A673 (cell line): ENCODE measurements at regions not wholly inside any gene's neighbourhood (a gene's known extent, or its start where the extent isn't known, plus 50 kb on each side); places are given as distances from the start of the nearest gene placed in this dataset.

Source experiments
- BruUV-seq: library from RNA; stranded (reverse); fragments of 400-500 nt; replicated peaks from 2 replicates; lab custom pipeline; 2021; lab: Mats Ljungman, UMichigan
- CTCF ChIA-PET: fragments of 300-600 bp; sonication (Branson Sonifier 250); formaldehyde crosslinking; loops from one replicate; lab custom pipeline; 2022; ENCODE audit warnings: antibody characterized with exemption; lab: Charles Lee
- POLR2A ChIA-PET: fragments of 300-600 bp; sonication (Branson Sonifier 250); formaldehyde crosslinking; loops from one replicate; lab custom pipeline; 2022; ENCODE audit warnings: antibody characterized with exemption; ENCODE audit not compliant: low non-redundant PET; lab: Charles Lee
- DNase-seq: peaks from one replicate; pipeline ENCODE4 v3.0.0-alpha.2; 2015; ENCODE audit warnings: low spot score
- H3K27ac ChIP-seq: fragments of 200-600 bp; sonication (generic); 2 replicates; pipeline ENCODE4 v1.5.1; 2016; ENCODE audit warnings: mixed run types, low read depth, mild to moderate bottlenecking, mixed read lengths, antibody characterized with exemption, low read length; ENCODE audit not compliant: poor library complexity, severe bottlenecking
- H3K27me3 ChIP-seq: fragments of 200-600 bp; sonication (generic); replicated peaks from 2 replicates; pipeline ENCODE4 v1.6.1; 2017; ENCODE audit warnings: mixed run types, low read depth, mild to moderate bottlenecking, mixed read lengths, antibody characterized with exemption, low read length; ENCODE audit not compliant: insufficient read depth, poor library complexity
- H3K36me3 ChIP-seq: fragments of 200-600 bp; sonication (generic); 2 replicates; pipeline ENCODE4 v1.6.1; 2016; ENCODE audit warnings: mixed run types, mild to moderate bottlenecking, mixed read lengths, antibody characterized with exemption, low read length; ENCODE audit not compliant: insufficient read depth, poor library complexity, severe bottlenecking
- H3K4me1 ChIP-seq: fragments of 200-600 bp; sonication (generic); 2 replicates; pipeline ENCODE4 v1.6.1; 2017; ENCODE audit warnings: mixed run types, mild to moderate bottlenecking, mixed read lengths, antibody characterized with exemption, low read length; ENCODE audit not compliant: insufficient read depth, poor library complexity, severe bottlenecking
- H3K4me3 ChIP-seq: fragments of 200-600 bp; sonication (generic); 2 replicates; pipeline ENCODE4 v1.5.1; 2016; ENCODE audit warnings: low read depth, mixed run types, mild to moderate bottlenecking, mixed read lengths, low read length; ENCODE audit not compliant: poor library complexity, severe bottlenecking
- H3K9me3 ChIP-seq: fragments of 200-600 bp; sonication (generic); 2 replicates; pipeline ENCODE4 v1.6.1; 2016; ENCODE audit warnings: mixed run types, low read depth, mild to moderate bottlenecking, mixed read lengths, antibody characterized with exemption, low read length; ENCODE audit not compliant: poor library complexity, severe bottlenecking
- EZH2 ChIP-seq: fragments of 200-600 bp; sonication (generic); IDR thresholded peaks from 2 replicates; pipeline ENCODE4 v1.6.1; 2017; ENCODE audit warnings: borderline replicate concordance, low read depth, mild to moderate bottlenecking, mixed read lengths, antibody characterized with exemption, low read length; ENCODE audit not compliant: poor library complexity, severe bottlenecking
- intact Hi-C: fragments of 100-400 bp; cut with micrococcal nuclease; formaldehyde crosslinking; loops from one replicate; pipeline ENCODE4 v1.10.0; 2022; ENCODE audit not compliant: unreplicated experiment
- TF ChIP-seq, protein P1 (sequence below): fragments of 300-800, 200-600 bp; sonication (generic); conservative IDR thresholded peaks from 2 replicates; pipeline ENCODE4 v1.5.1; 2017; ENCODE audit warnings: low read depth, mild to moderate bottlenecking, antibody characterized with exemption, low read length, moderate library complexity, mixed read lengths

DNA sequence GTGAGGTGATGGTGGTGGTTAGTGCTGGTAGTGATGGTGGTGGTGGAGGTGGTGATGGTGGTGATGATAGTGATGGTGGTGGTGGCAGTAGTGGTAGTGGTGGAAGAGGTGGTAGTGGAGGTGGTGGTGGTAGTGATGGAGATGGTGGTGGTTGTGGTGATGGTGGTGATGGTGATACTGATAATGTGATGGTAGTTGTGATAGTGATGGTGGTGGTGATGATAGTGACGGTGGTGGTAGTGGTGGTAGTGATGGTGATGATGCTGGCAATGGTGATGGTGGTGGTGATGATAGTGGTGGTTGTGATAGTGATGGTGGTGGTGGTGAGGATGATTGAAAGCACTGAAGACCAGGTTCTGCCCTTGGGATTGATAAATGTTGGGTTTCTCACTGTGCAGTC lies 85.2 kb upstream of the SLC1A3 start:
- Histone ChIP-seq H3K27ac (no peak overlapping the region), H3K9me3 (no peaks in the 10 kb centered on the region), H3K36me3 (no peaks in the 10 kb centered on the region), H3K4me1 (no peaks in the 10 kb centered on the region), H3K27me3 (no peaks in the 10 kb centered on the region), H3K4me3 (no peak overlapping the region)
- TF ChIP-seq, protein P1, sequence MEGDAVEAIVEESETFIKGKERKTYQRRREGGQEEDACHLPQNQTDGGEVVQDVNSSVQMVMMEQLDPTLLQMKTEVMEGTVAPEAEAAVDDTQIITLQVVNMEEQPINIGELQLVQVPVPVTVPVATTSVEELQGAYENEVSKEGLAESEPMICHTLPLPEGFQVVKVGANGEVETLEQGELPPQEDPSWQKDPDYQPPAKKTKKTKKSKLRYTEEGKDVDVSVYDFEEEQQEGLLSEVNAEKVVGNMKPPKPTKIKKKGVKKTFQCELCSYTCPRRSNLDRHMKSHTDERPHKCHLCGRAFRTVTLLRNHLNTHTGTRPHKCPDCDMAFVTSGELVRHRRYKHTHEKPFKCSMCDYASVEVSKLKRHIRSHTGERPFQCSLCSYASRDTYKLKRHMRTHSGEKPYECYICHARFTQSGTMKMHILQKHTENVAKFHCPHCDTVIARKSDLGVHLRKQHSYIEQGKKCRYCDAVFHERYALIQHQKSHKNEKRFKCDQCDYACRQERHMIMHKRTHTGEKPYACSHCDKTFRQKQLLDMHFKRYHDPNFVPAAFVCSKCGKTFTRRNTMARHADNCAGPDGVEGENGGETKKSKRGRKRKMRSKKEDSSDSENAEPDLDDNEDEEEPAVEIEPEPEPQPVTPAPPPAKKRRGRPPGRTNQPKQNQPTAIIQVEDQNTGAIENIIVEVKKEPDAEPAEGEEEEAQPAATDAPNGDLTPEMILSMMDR = no peak
- TF ChIP-seq EZH2 = no peak
- ChIA-PET CTCF (no interaction called here), POLR2A (no interaction called here)
- intact Hi-C loops = no loop called here
- DNase-seq = no peak
- no TSS peak for BruUV-seq

DNA sequence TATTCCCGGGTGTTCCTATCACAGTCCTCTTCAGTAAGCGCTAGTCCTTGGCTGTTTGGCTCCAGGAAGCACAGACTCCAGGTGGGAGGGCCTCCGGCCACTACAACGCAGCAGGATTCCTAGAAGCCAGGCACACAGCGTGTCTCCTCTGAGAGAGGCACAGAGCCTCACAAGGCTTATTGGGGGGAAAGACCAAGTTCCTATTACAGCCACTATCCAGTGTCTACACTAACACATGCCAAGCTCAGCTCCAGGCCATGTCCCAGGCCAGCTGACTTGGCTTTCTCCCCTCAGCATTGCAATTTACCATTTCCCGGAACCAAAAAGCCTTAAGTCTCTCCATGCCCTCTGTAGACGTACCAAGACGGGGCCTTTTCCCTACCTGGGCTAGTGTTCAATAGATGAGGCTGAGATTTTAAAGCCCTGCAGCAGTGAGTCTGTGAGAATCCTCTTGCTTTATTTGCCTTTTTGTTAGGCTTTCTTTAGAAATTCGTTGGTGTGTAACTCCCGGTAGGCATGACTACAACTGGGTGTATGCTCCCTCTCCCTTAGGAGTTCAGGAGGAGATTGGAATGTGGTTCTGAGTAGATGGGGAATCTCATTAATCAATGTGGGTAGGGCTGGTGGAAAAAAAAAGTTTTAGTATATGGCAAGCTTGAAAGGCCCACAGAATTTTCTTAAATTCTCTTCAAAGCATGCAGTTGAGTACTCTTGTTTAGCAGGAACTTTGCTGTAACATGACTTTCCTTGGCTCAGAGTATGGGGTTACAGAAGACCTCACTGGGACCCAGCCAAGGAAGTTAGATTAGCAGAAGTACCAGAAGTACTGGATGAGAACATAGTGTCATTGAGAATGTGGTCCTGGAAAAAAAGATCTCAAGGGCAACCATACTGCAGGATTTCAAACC lies 84.3 kb upstream of the SLC1A3 start:
- CTCF ChIA-PET = no interaction called here
- intact Hi-C loops = no loop called here
- no peaks in the 10 kb centered on the region for H3K9me3 ChIP-seq
- no peak overlapping the region for H3K27ac ChIP-seq
- H3K36me3 ChIP-seq = no peaks in the 10 kb centered on the region
- H3K27me3 ChIP-seq = no peaks in the 10 kb centered on the region
- TF ChIP-seq EZH2 = no peak
- TF ChIP-seq, protein P1 = no peak
- BruUV-seq = no TSS peak
- H3K4me1 ChIP-seq = no peaks in the 10 kb centered on the region
- H3K4me3 ChIP-seq = no peak overlapping the region
- DNase-seq = no peak
- POLR2A ChIA-PET = no interaction called here

DNA sequence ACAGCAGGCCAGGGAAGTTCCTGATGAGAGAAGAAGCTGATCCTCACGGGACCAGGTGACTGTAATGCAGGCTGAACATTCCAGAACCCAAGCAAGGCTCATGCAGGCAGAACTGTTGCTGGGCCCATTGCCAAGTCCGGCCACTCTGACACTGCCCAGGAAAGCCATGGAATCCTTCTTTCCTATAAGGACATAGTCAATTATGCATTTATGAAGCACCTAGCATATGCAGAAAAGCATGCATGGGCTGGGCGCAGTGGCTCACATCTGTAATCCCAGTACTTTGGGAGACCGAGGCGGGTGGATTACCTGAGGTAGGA lies 83.7 kb upstream of the SLC1A3 start:
- BruUV-seq = no TSS peak
- H3K9me3 ChIP-seq = no peaks in the 10 kb centered on the region
- H3K27ac ChIP-seq = no peak overlapping the region
- intact Hi-C loops = no loop called here
- H3K4me3 ChIP-seq = no peak overlapping the region
- no peak for TF ChIP-seq EZH2
- TF ChIP-seq, protein P1 = no peak
- DNase-seq = no peak
- no peaks in the 10 kb centered on the region for H3K4me1 ChIP-seq
- ChIA-PET CTCF (no interaction called here), POLR2A (no interaction called here)
- H3K27me3 ChIP-seq = no peaks in the 10 kb centered on the region
- H3K36me3 ChIP-seq = no peaks in the 10 kb centered on the region
